Esophagus squamous epithelium (tissue), 5 donors: ENCODE measurements at regions not wholly inside any gene's neighbourhood (a gene's known extent, or its start where the extent isn't known, plus 50 kb on each side); places are given as distances from the start of the nearest gene placed in this dataset.

Experiments used
- DNase-seq: peaks from one replicate; lab custom pipeline; 2025; lab: John Stamatoyannopoulos, UW
- H3K27ac ChIP-seq, 4 donors: fragments of 200-600 bp; sonication (generic); one replicate each; pipeline ENCODE4 v1.5.1; 2016 to 2019; ENCODE audit warnings: mild to moderate bottlenecking in 1 of 4
- H3K27me3 ChIP-seq, 4 donors: fragments of 200-600 bp; sonication (generic); 1 replicate in 3 of 4; 2 replicates in 1 of 4; pipeline versions ENCODE4 v1.5.1 to v1.6.0; 2017 to 2021; ENCODE audit warnings: antibody characterized with exemption in 1 of 4
- H3K36me3 ChIP-seq, 3 donors: fragments of 200-600 bp; sonication (generic); one replicate each; pipeline ENCODE4 v1.5.1; 2016 to 2019
- H3K4me1 ChIP-seq, 3 donors: fragments of 200-600 bp; sonication (generic); one replicate each; pipeline ENCODE4 v1.5.1; 2017 to 2019
- H3K4me3 ChIP-seq, 4 donors: fragments of 200-600 bp; sonication (generic); 1 replicate in 3 of 4; 2 replicates in 1 of 4; pipeline ENCODE4 v1.5.1; 2016 to 2019; ENCODE audit warnings: mild to moderate bottlenecking in 2 of 4, moderate library complexity in 1 of 4
- H3K9me3 ChIP-seq, 3 donors: fragments of 200-600 bp; sonication (generic); one replicate each; pipeline ENCODE4 v1.5.1; 2016 to 2019
- CTCF ChIP-seq, 6 experiments: fragments of 450-650 bp in 4 of 6; fragments of 200-600 bp in 2 of 6; sonication (generic) in 2 of 6; IDR thresholded peaks; one replicate each; pipeline ENCODE4 v1.5.1; 2016 to 2019; ENCODE audit warnings: antibody characterized with exemption in 6 of 6, mild to moderate bottlenecking in 4 of 6, moderate library complexity in 4 of 6
- POLR2A ChIP-seq, 4 donors: fragments of 450-650 bp; IDR thresholded peaks; one replicate each; pipeline ENCODE4 v1.6.1; 2017; ENCODE audit warnings: antibody characterized with exemption in 4 of 4, mild to moderate bottlenecking in 4 of 4, moderate library complexity in 3 of 4
- WGBS, 2 donors: methylation state at CpG; one replicate each; pipeline ENCODE4 v1.1.5; 2018; 5-methylcytosine and 5-hydroxymethylcytosine counted together
- intact Hi-C: fragments of 100-400 bp; cut with DNase I; formaldehyde crosslinking; loops from one replicate; pipeline ENCODE4 v1.15.0; 2022
- donor health status: DM: yes; HTN: yes; CAD: no.

DNA sequence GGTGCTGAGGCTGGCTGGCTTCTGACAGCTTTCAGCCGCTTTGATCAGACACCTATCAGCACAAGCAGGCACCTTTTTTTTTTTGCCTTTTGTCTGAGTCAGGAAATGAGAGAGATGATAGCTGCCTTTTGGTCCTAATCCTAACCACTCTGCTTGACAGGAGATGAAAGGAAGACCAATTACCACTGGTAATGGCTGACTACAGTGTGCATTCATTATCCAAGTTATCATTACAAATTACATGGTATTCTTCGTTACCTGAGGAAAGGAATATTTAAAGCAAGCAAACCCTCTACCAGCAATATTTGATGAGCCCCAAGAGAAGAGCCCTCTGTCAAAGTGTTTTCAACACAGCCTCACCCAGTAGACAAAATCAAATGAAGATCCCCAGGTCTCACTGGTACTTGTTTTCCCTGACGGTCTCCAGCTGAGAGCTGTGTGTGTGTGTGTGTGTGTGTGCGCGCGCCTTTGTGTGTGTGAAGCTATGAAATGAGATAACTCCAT is 925.7 kb downstream of the DCDC2C start:
- no peaks in the 10 kb centered on the region for H3K36me3 ChIP-seq
- no peak overlapping the region for H3K27ac ChIP-seq
- DNase-seq, result no peak
- intact Hi-C loops, result no loop called here
- no peaks in the 10 kb centered on the region for H3K27me3 ChIP-seq
- TF ChIP-seq CTCF (IDR thresholded peaks at IDR 0.05) (no peak), POLR2A (IDR thresholded peaks at IDR 0.05) (no peak)
- WGBS, 2 donors, result 60 to 67% methylated on average over 6 of the region's 6 CpGs
- H3K4me1 ChIP-seq, result no peaks in the 10 kb centered on the region
- H3K4me3 ChIP-seq, result no peak overlapping the region
- peaks cover 0 to 10% (median 0%) of the 10 kb centered on the region in 3 donors for H3K9me3 ChIP-seq

GRCh38 chr2:4635289-4635688 is 931.9 kb downstream of the DCDC2C start:
- Histone ChIP-seq H3K4me3 (no peak overlapping the region), H3K9me3 (peaks cover 0 to 10% (median 0%) of the 10 kb centered on the region in 3 donors), H3K27ac (no peak overlapping the region), H3K4me1 (no peaks in the 10 kb centered on the region), H3K36me3 (no peaks in the 10 kb centered on the region), H3K27me3 (no peaks in the 10 kb centered on the region)
- no peak for DNase-seq
- WGBS, 2 donors, result 16 to 23% methylated on average over 4 of the region's 4 CpGs
- TF ChIP-seq POLR2A (IDR thresholded peaks at IDR 0.05), result no peak
- no peak for TF ChIP-seq CTCF (IDR thresholded peaks at IDR 0.05)
- intact Hi-C loops, result no loop called here

DNA sequence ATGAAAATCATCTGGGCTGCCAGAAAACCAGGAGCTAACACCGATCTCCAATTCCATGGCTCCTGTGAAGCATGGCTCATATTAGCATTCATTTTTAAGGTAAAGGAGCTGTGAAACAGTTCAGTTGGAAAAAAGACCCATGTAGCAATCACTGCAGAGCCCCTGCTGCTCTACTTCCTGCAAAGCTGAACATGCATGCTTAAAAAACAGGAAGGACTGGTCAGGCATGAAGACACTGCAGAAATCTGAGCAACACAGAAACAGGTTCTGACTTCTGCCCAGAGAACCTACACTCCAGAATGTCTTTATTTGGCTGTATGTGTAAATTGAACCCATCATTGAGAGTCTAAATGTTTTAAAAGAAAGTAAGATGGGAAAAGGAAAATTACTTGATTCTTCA is 950.6 kb downstream of the DCDC2C start:
- Histone ChIP-seq H3K4me1 (no peaks in the 10 kb centered on the region), H3K27ac (no peak overlapping the region), H3K9me3 (peaks cover 0 to 4% (median 0%) of the 10 kb centered on the region in 3 donors), H3K27me3 (no peaks in the 10 kb centered on the region), H3K4me3 (no peak overlapping the region), H3K36me3 (no peaks in the 10 kb centered on the region)
- WGBS, 2 donors, result 71% methylated on average over 1 of the region's 1 CpG; no CpG with 5 or more reads in 1 of the 2 donors
- intact Hi-C loops, result no loop called here
- DNase-seq, result no peak
- no peak for TF ChIP-seq CTCF (IDR thresholded peaks at IDR 0.05)
- no peak for TF ChIP-seq POLR2A (IDR thresholded peaks at IDR 0.05)

DNA sequence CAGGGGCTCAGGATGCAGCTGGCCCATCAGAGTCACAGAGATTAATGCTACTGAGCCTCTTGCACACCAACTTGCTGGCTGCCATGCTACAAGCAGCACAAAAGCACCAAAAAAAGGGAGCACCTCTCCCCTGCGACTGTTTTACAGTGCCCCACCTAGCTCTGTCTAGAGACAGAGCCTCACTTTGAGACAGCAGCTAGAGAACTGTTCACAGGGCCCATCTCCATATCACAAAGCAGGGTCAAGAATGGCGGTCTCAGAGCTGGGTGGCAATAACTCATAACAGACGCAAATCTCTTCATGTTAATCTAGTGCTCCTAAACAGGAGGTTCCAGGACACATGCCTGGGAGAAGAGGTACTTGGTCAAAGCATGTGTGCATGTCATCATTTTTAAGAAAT is 953.0 kb downstream of the DCDC2C start:
- 82 to 86% methylated on average over 2 to 3 of the region's 3 CpGs for WGBS, 2 donors
- no peak for TF ChIP-seq POLR2A (IDR thresholded peaks at IDR 0.05)
- no peak for TF ChIP-seq CTCF (IDR thresholded peaks at IDR 0.05)
- Histone ChIP-seq H3K27ac (no peak overlapping the region), H3K27me3 (no peaks in the 10 kb centered on the region), H3K4me1 (no peaks in the 10 kb centered on the region), H3K36me3 (no peaks in the 10 kb centered on the region), H3K9me3 (peaks cover 0 to 4% (median 0%) of the 10 kb centered on the region in 3 donors), H3K4me3 (no peak overlapping the region)
- intact Hi-C loops, result no loop called here
- DNase-seq, result no peak

DNA sequence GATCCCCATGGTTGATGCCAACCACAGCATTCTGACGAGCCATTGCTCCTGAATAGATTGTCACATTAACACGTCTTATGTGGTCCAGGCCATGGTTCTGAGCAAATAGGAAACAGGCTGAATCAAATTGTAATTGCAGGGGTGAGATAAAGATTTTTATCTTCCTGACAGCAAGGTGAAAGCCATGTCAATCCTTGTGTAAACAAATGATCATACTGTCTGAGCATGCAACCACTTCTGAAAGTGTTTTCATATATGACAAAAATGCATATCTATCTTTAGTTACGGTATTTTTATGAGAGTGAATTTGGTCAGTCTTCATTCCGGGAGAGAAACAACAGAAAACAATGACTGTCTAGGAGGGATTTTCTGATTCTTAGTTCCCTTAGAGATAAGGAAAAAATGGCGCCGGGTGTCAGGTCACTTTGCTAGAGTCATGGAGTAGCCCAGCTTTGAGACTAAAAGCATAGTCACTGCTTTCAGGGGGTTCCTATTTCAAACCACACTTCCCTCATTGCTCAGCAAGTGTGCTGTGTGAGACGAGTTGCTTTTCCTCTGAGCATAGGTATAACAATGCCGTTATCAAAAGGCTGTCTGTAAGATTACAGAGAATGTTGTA is 958.9 kb downstream of the DCDC2C start:
- Histone ChIP-seq H3K9me3 (peaks cover 0 to 11% (median 0%) of the 10 kb centered on the region in 3 donors), H3K4me1 (no peaks in the 10 kb centered on the region), H3K27me3 (no peaks in the 10 kb centered on the region), H3K27ac (no peak overlapping the region), H3K4me3 (no peak overlapping the region), H3K36me3 (no peaks in the 10 kb centered on the region)
- no peak for DNase-seq
- TF ChIP-seq POLR2A (IDR thresholded peaks at IDR 0.05) (no peak), CTCF (IDR thresholded peaks at IDR 0.05) (no peak)
- intact Hi-C loops, result no loop called here
- WGBS, 2 donors, result 24 to 54% methylated on average over 8 of the region's 8 CpGs
